GM23338 (cell line): ENCODE measurements at regions not wholly inside any gene's neighbourhood (a gene's known extent, or its start where the extent isn't known, plus 50 kb on each side); places are given as distances from the start of the nearest gene placed in this dataset.

Experiments used
- ATAC-seq: fragments of 200-7000 bp; cut with Tn5 transposase; 3 replicates; pipeline ENCODE4 v1.9.1; 2020
- DNase-seq: peaks from one replicate; pipeline ENCODE4 v3.0.0-alpha.2; 2015; ENCODE audit warnings: low spot score
- H2AFZ ChIP-seq: fragments of 200-600 bp; sonication (generic); 2 replicates; pipeline ENCODE4 v1.8.0; 2016; ENCODE audit warnings: antibody characterized with exemption, mild to moderate bottlenecking, moderate library complexity
- H3F3A ChIP-seq: fragments of 200-600 bp; sonication (generic); replicated peaks from 2 replicates; pipeline ENCODE4 v1.8.0; 2017; ENCODE audit warnings: antibody characterized with exemption, mixed run types, low read depth
- H3K27ac ChIP-seq: fragments of 200-600 bp; sonication (generic); 2 replicates; pipeline ENCODE4 v1.6.1; 2016; ENCODE audit warnings: low read depth
- H3K27me3 ChIP-seq: fragments of 200-600 bp; sonication (generic); 2 replicates; pipeline ENCODE4 v1.8.0; 2016; ENCODE audit warnings: mild to moderate bottlenecking, mixed run types, moderate library complexity; ENCODE audit not compliant: insufficient read depth
- H3K36me3 ChIP-seq: fragments of 200-600 bp; sonication (generic); 2 replicates; pipeline ENCODE4 v1.8.0; 2016; ENCODE audit warnings: mild to moderate bottlenecking; ENCODE audit not compliant: insufficient read depth
- H3K4me1 ChIP-seq: fragments of 200-600 bp; sonication (generic); 2 replicates; pipeline ENCODE4 v1.8.0; 2016; ENCODE audit warnings: mild to moderate bottlenecking, moderate library complexity; ENCODE audit not compliant: insufficient read depth
- H3K4me2 ChIP-seq: fragments of 200-600 bp; sonication (generic); 2 replicates; pipeline ENCODE4 v1.7.1; 2017; ENCODE audit warnings: mixed run types
- H3K4me3 ChIP-seq: fragments of 200-600 bp; sonication (generic); 2 replicates; pipeline ENCODE4 v1.6.1; 2016; ENCODE audit warnings: mixed run types
- H3K79me2 ChIP-seq: fragments of 200-600 bp; sonication (generic); replicated peaks from 2 replicates; pipeline ENCODE4 v1.8.0; 2017; ENCODE audit warnings: mild to moderate bottlenecking; ENCODE audit not compliant: insufficient read depth
- H3K9me2 ChIP-seq: fragments of 200-600 bp; sonication (generic); 2 replicates; pipeline ENCODE4 v1.8.0; 2017; ENCODE audit not compliant: insufficient read depth
- H4K20me1 ChIP-seq: fragments of 200-600 bp; sonication (generic); replicated peaks from 2 replicates; pipeline ENCODE4 v1.8.0; 2017; ENCODE audit warnings: mild to moderate bottlenecking; ENCODE audit not compliant: insufficient read depth
- H3K27ac Mint-ChIP-seq: 2 replicates; pipeline ENCODE4 v1.8.0; 2020; ENCODE audit warnings: inconsistent platforms, mild to moderate bottlenecking, moderate library complexity, mixed read lengths
- H3K27me3 Mint-ChIP-seq: 3 replicates; pipeline ENCODE4 v1.8.0; 2022; ENCODE audit warnings: low read depth, mild to moderate bottlenecking, moderate library complexity, mixed read lengths, inconsistent platforms; ENCODE audit not compliant: insufficient read depth, poor library complexity
- H3K36me3 Mint-ChIP-seq: 3 replicates; pipeline ENCODE4 v1.8.0; 2021; ENCODE audit warnings: low read depth, mild to moderate bottlenecking, inconsistent platforms, moderate library complexity, mixed read lengths
- H3K4me1 Mint-ChIP-seq: 3 replicates; pipeline ENCODE4 v1.8.0; 2020; ENCODE audit warnings: mild to moderate bottlenecking, inconsistent platforms, mixed read lengths
- H3K4me3 Mint-ChIP-seq: 3 replicates; pipeline ENCODE4 v1.8.0; 2021; ENCODE audit warnings: moderate library complexity, mild to moderate bottlenecking, inconsistent platforms, mixed read lengths
- H3K9me3 Mint-ChIP-seq: 3 replicates; pipeline ENCODE4 v1.8.0; 2020; ENCODE audit warnings: moderate library complexity, mild to moderate bottlenecking, inconsistent platforms, mixed read lengths
- CREB1 ChIP-seq: fragments of 250-450 bp; sonication (Bioruptor Pico); IDR thresholded peaks from 2 replicates; pipeline ENCODE4 v1.5.0; 2020; ENCODE audit warnings: low read depth, mild to moderate bottlenecking, moderate library complexity
- EZH2phosphoT487 ChIP-seq: fragments of 200-600 bp; sonication (generic); IDR thresholded peaks from one replicate; pipeline ENCODE4 v1.8.1; 2018; ENCODE audit warnings: antibody characterized with exemption; ENCODE audit not compliant: unreplicated experiment
- POLR2AphosphoS5 ChIP-seq: IDR thresholded peaks from 2 replicates; pipeline ENCODE4 v1.6.1; 2016; ENCODE audit warnings: antibody characterized with exemption, low read depth
- REST ChIP-seq: IDR thresholded peaks from one replicate; pipeline ENCODE4 v1.6.1; 2018; ENCODE audit warnings: antibody characterized with exemption; ENCODE audit not compliant: unreplicated experiment
- ZNF114 ChIP-seq: fragments of 250-450 bp; sonication (Bioruptor Pico); IDR thresholded peaks from 2 replicates; pipeline ENCODE4 v1.5.0; 2020; ENCODE audit warnings: mild to moderate bottlenecking, moderate library complexity
- ZNF331 ChIP-seq: fragments of 250-450 bp; sonication (Bioruptor Pico); IDR thresholded peaks from 2 replicates; pipeline ENCODE4 v1.5.0; 2020; ENCODE audit warnings: low read depth, mild to moderate bottlenecking, moderate library complexity
- ZNF462 ChIP-seq: fragments of 250-450 bp; sonication (Bioruptor Pico); IDR thresholded peaks from 2 replicates; pipeline ENCODE4 v1.5.0; 2020; ENCODE audit warnings: mild to moderate bottlenecking, moderate library complexity
- TF ChIP-seq, protein P1 (sequence below): IDR thresholded peaks from 2 replicates; pipeline ENCODE4 v1.6.1; 2016; ENCODE audit warnings: antibody characterized with exemption

GRCh38 chr13:23995283-23996073, 98.2 kb upstream of the C1QTNF9B start (continued):
- no peak for TF ChIP-seq ZNF462
- TF ChIP-seq ZNF331 (CRISPR knock-in tag) = no peak
- TF ChIP-seq, protein P1, sequence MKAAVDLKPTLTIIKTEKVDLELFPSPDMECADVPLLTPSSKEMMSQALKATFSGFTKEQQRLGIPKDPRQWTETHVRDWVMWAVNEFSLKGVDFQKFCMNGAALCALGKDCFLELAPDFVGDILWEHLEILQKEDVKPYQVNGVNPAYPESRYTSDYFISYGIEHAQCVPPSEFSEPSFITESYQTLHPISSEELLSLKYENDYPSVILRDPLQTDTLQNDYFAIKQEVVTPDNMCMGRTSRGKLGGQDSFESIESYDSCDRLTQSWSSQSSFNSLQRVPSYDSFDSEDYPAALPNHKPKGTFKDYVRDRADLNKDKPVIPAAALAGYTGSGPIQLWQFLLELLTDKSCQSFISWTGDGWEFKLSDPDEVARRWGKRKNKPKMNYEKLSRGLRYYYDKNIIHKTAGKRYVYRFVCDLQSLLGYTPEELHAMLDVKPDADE = no peak

- Histone ChIP-seq H3K27ac (no peak overlapping the region), H3K4me2 (no peak overlapping the region), H2AFZ (peak overlapping the region; percentile 38; the same call in 1 of the 2 replicates), H3K9me2 (peaks cover 14% of the 10 kb centered on the region; the same call in 1 of the 2 replicates), H3K36me3 (no peaks in the 10 kb centered on the region), H3K4me1 (peaks cover 8% of the 10 kb centered on the region), H3K4me3 (no peak overlapping the region), H3K27me3 (no peaks in the 10 kb centered on the region), H4K20me1 (no peaks in the 10 kb centered on the region), H3K79me2 (no peaks in the 10 kb centered on the region), H3F3A (no peaks in the 10 kb centered on the region)
- DNase-seq (no peak), ATAC-seq (no peak)
- H3K9me3 Mint-ChIP-seq = peaks cover 18% of the 10 kb centered on the region
- peaks cover 9% of the 10 kb centered on the region; the same call in 1 of the 3 replicates for H3K36me3 Mint-ChIP-seq
- H3K4me1 Mint-ChIP-seq = peaks cover 11% of the 10 kb centered on the region
- no peak overlapping the region for H3K27ac Mint-ChIP-seq
- H3K4me3 Mint-ChIP-seq = no peak overlapping the region
- no peaks in the 10 kb centered on the region for H3K27me3 Mint-ChIP-seq
- no peak for TF ChIP-seq EZH2phosphoT487
- TF ChIP-seq CREB1 (CRISPR knock-in tag) = no peak
- no peak for TF ChIP-seq ZNF331 (CRISPR knock-in tag)
- TF ChIP-seq POLR2AphosphoS5 = no peak
- no peak for TF ChIP-seq ZNF114 (CRISPR knock-in tag)
- TF ChIP-seq REST = no peak
- TF ChIP-seq, protein P1 = no peak
Observed at GRCh38 chr13:23996456-23996855, 99.2 kb upstream of the C1QTNF9B start.
